Ascending aorta (tissue), 2 donors: ENCODE measurements at regions not wholly inside any gene's neighbourhood (a gene's known extent, or its start where the extent isn't known, plus 50 kb on each side); places are given as distances from the start of the nearest gene placed in this dataset.

Source experiments
- DNase-seq, 2 donors: peaks; one replicate each; pipeline ENCODE4 v3.0.0-alpha.2; 2019; ENCODE audit warnings: low spot score in 2 of 2
- H3K27ac ChIP-seq, 2 donors: fragments of 200-600 bp; sonication (generic); one replicate each; pipeline ENCODE4 v1.5.1; 2016 to 2017; ENCODE audit warnings: mild to moderate bottlenecking in 1 of 2
- H3K27me3 ChIP-seq: fragments of 200-600 bp; sonication (generic); one replicate; pipeline ENCODE4 v1.5.1; 2017
- H3K36me3 ChIP-seq, 2 donors: fragments of 200-600 bp; sonication (generic); one replicate each; pipeline ENCODE4 v1.5.1; 2016
- H3K4me1 ChIP-seq, 2 donors: fragments of 200-600 bp; sonication (generic); one replicate each; pipeline ENCODE4 v1.5.1; 2016 to 2017; ENCODE audit warnings: mild to moderate bottlenecking in 1 of 2
- H3K4me3 ChIP-seq, 2 donors: fragments of 200-600 bp; sonication (generic); one replicate each; pipeline ENCODE4 v1.5.1; 2016 to 2017; ENCODE audit warnings: mild to moderate bottlenecking in 1 of 2
- H3K9me3 ChIP-seq, 2 donors: fragments of 200-600 bp; sonication (generic); one replicate each; pipeline ENCODE4 v1.5.1; 2016
- intact Hi-C: fragments of 100-400 bp; cut with DNase I; formaldehyde crosslinking; loops from one replicate; pipeline ENCODE4 v1.15.1; 2023
- TF ChIP-seq, protein P1 (sequence below), 3 experiments: fragments of 200-600 bp in 2 of 3; fragments of 450-650 bp in 1 of 3; sonication (generic) in 2 of 3; IDR thresholded peaks; one replicate each; pipeline ENCODE4 v1.5.1; 2016 to 2019; ENCODE audit warnings: antibody characterized with exemption in 3 of 3, mild to moderate bottlenecking in 1 of 3, moderate library complexity in 1 of 3

DNA sequence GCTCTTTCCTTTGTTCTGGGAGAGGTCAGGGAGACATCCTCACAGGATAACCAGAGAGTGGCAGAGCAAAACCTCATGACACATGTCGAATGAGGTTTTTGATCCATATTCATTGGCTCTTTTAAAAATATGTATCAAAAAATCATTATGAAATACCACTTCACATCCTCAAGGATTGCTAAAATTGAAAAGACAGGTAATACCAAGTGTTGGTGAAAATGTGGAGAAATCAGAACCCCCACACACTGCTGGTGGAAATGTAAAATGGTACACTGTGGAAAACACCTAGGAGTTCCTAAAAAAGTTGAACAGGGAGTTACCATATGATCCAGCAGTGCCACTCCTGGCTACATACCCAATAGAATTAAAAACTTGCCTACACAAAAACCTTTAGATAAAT, 107.8 kb upstream of the ARID2 start:
- Histone ChIP-seq H3K4me3 (no peak overlapping the region), H3K36me3 (no peaks in the 10 kb centered on the region), H3K4me1 (no peaks in the 10 kb centered on the region), H3K9me3 (no peaks in the 10 kb centered on the region), H3K27ac (no peak overlapping the region), H3K27me3 (no peaks in the 10 kb centered on the region)
- DNase-seq, result no peak
- TF ChIP-seq, protein P1, sequence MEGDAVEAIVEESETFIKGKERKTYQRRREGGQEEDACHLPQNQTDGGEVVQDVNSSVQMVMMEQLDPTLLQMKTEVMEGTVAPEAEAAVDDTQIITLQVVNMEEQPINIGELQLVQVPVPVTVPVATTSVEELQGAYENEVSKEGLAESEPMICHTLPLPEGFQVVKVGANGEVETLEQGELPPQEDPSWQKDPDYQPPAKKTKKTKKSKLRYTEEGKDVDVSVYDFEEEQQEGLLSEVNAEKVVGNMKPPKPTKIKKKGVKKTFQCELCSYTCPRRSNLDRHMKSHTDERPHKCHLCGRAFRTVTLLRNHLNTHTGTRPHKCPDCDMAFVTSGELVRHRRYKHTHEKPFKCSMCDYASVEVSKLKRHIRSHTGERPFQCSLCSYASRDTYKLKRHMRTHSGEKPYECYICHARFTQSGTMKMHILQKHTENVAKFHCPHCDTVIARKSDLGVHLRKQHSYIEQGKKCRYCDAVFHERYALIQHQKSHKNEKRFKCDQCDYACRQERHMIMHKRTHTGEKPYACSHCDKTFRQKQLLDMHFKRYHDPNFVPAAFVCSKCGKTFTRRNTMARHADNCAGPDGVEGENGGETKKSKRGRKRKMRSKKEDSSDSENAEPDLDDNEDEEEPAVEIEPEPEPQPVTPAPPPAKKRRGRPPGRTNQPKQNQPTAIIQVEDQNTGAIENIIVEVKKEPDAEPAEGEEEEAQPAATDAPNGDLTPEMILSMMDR (IDR thresholded peaks at IDR 0.05), result no peak
- intact Hi-C loops, result no loop called here

DNA sequence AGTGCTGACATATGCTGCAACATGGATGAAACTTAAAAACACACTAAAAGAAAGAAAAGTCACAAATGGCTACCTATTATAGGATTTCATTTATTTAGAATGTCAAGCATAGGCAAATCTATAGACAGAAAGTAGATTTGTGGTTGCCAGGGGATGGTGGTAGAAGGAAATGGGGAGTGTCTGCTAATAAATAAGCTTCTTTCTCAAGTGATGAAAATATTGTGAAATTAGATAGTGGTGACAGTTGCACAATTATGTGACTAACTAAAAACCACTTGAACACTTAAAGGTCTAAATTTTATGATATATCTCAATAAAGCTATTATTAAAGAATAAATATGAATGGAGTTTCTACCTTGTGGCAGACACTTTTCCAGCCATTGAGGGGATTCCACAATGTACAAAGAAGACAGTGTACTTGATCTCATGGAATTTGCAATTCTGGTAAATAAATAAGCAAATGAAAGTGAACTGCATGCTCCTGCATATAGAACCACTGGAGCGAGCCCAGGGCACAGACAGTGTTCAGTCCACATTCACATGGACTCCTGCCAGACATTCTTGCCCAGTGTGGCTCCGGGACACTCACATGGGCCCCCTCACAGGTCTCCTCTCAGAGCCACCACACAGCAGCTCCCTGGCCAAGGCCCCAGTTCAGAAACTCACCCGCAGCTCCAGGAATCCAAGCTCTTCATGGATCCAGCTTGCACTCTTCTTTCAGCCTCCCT, 107.1 kb upstream of the ARID2 start:
- H3K36me3 ChIP-seq, result no peaks in the 10 kb centered on the region
- H3K4me1 ChIP-seq, result no peaks in the 10 kb centered on the region
- DNase-seq, result no peak
- no peak overlapping the region for H3K4me3 ChIP-seq
- TF ChIP-seq, protein P1 (IDR thresholded peaks at IDR 0.05), result no peak
- no peaks in the 10 kb centered on the region for H3K27me3 ChIP-seq
- no peaks in the 10 kb centered on the region for H3K9me3 ChIP-seq
- H3K27ac ChIP-seq, result no peak overlapping the region
- intact Hi-C loops, result no loop called here

DNA sequence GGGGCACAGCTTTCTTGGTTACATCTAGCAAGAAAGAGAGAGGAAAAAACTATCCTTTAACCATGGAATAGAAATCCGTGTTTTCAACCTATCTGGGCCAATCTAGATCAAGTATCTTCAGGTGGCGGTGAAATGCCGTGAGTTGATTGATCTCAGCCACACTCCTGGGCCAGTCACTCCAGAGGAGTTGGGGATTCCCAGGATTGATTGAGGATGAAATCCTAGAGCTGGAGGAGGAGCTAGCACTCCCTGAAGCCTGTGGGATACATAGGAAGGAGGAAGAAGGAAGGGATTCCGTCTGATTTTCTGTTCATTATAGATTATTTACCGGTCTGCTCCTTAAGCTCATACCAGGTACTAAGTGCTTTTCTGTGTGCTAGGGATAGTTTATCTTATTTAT, 106.3 kb upstream of the ARID2 start:
- H3K4me1 ChIP-seq, result no peaks in the 10 kb centered on the region
- no peaks in the 10 kb centered on the region for H3K9me3 ChIP-seq
- TF ChIP-seq, protein P1 (IDR thresholded peaks at IDR 0.05), result no peak
- H3K4me3 ChIP-seq, result no peak overlapping the region
- no peaks in the 10 kb centered on the region for H3K27me3 ChIP-seq
- H3K36me3 ChIP-seq, result no peaks in the 10 kb centered on the region
- H3K27ac ChIP-seq, result no peak overlapping the region
- DNase-seq, result no peak
- intact Hi-C loops, result no loop called here

DNA sequence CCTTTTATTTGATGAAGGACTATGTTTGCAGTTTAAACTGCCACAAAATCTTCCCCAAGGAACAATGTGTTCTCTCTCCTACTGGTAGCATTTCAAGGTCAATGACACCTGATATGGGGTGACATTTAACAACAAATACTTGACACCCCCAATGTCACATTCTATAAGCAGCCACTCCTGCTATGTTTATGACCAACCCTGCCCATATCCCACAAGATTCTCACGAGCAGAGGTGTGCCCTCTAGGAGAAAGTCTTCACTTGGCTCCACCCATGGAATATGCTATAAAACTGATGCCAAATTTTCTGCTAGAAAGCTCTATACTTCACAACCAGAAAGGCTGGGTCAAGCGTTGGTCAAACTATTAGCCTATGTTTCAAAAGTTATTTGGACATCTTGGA, 105.6 kb upstream of the ARID2 start:
- Histone ChIP-seq H3K27me3 (no peaks in the 10 kb centered on the region), H3K36me3 (no peaks in the 10 kb centered on the region), H3K4me1 (no peaks in the 10 kb centered on the region), H3K9me3 (no peaks in the 10 kb centered on the region), H3K4me3 (no peak overlapping the region), H3K27ac (no peak overlapping the region)
- no peak for DNase-seq
- intact Hi-C loops, result no loop called here
- TF ChIP-seq, protein P1 (IDR thresholded peaks at IDR 0.05), result no peak

DNA sequence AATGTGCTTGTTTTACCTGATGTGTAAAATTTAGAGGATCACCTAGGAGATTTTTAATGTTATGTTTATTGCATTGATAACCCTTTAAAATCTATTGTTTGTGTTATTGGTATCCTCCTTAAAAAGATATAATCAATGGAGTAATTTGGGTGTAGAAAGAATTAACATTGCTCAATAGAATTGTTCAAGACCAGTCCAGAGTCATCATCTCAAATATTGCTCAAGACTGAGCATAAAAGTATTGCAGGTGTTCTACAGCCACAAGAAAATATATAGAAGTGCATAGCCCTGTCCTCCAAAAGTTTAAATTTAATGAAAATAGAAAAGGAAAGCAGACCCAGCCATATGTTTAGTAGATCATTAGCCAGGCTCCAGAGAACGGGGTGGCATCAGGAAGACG, 102.5 kb upstream of the ARID2 start:
- no peaks in the 10 kb centered on the region for H3K4me1 ChIP-seq
- H3K36me3 ChIP-seq, result no peaks in the 10 kb centered on the region
- TF ChIP-seq, protein P1 (IDR thresholded peaks at IDR 0.05), result no peak
- H3K4me3 ChIP-seq, result no peak overlapping the region
- no peaks in the 10 kb centered on the region for H3K9me3 ChIP-seq
- H3K27me3 ChIP-seq, result no peaks in the 10 kb centered on the region
- intact Hi-C loops, result no loop called here
- DNase-seq, result no peak
- no peak overlapping the region for H3K27ac ChIP-seq
